HEK293 (cell line): ENCODE measurements at regions not wholly inside any gene's neighbourhood (a gene's known extent, or its start where the extent isn't known, plus 50 kb on each side); places are given as distances from the start of the nearest gene placed in this dataset.

Experiments used
- MZF1 ChIP-seq: fragments of 450-650 bp; formaldehyde crosslinking; IDR thresholded peaks from 2 replicates; pipeline ENCODE4 v1.5.1; 2017; ENCODE audit warnings: missing biosample characterization, missing genetic modification characterization, borderline replicate concordance
- SCRT2 ChIP-seq: fragments of 450-650 bp; formaldehyde crosslinking; IDR thresholded peaks from 2 replicates; pipeline ENCODE4 v1.5.1; 2016; ENCODE audit warnings: missing biosample characterization, missing genetic modification characterization
- YY1 ChIP-seq: fragments of 450-650 bp; formaldehyde crosslinking; IDR thresholded peaks from 2 replicates; pipeline ENCODE4 v1.5.1; 2018; ENCODE audit warnings: missing biosample characterization, missing genetic modification characterization
- ZBTB7A ChIP-seq: fragments of 450-650 bp; formaldehyde crosslinking; IDR thresholded peaks from 2 replicates; pipeline ENCODE4 v1.5.1; 2016; ENCODE audit warnings: low read depth, missing biosample characterization, missing genetic modification characterization
- ZNF138 ChIP-seq: fragments of 450-650 bp; formaldehyde crosslinking; IDR thresholded peaks from 2 replicates; pipeline ENCODE4 v1.5.1; 2016; ENCODE audit warnings: missing biosample characterization, missing genetic modification characterization, borderline replicate concordance
- ZNF341 ChIP-seq: fragments of 450-650 bp; formaldehyde crosslinking; IDR thresholded peaks from 2 replicates; pipeline ENCODE4; 2016; ENCODE audit warnings: low read depth, missing biosample characterization, missing genetic modification characterization
- TF ChIP-seq, protein P1 (sequence below): fragments of 450-650 bp; formaldehyde crosslinking; IDR thresholded peaks from 2 replicates; pipeline ENCODE4 v1.5.1; 2016; ENCODE audit warnings: missing biosample characterization, missing genetic modification characterization, borderline replicate concordance
- TF ChIP-seq, protein P2 (sequence below): fragments of 450-650 bp; formaldehyde crosslinking; IDR thresholded peaks from 2 replicates; pipeline ENCODE4 v1.5.1; 2016; ENCODE audit warnings: missing biosample characterization, missing genetic modification characterization, low read depth
- TF ChIP-seq, protein P3 (sequence below): fragments of 450-650 bp; formaldehyde crosslinking; IDR thresholded peaks from 2 replicates; pipeline ENCODE4 v1.5.1; 2016; ENCODE audit warnings: missing biosample characterization, missing genetic modification characterization
- TF ChIP-seq, protein P4 (sequence below): fragments of 450-650 bp; formaldehyde crosslinking; IDR thresholded peaks from 2 replicates; pipeline ENCODE4 v1.5.1; 2016; ENCODE audit warnings: missing biosample characterization, missing genetic modification characterization
- TF ChIP-seq, protein P5 (sequence below): fragments of 450-650 bp; formaldehyde crosslinking; IDR thresholded peaks from 2 replicates; pipeline ENCODE4 v1.5.1; 2016; ENCODE audit warnings: missing biosample characterization, missing genetic modification characterization

DNA sequence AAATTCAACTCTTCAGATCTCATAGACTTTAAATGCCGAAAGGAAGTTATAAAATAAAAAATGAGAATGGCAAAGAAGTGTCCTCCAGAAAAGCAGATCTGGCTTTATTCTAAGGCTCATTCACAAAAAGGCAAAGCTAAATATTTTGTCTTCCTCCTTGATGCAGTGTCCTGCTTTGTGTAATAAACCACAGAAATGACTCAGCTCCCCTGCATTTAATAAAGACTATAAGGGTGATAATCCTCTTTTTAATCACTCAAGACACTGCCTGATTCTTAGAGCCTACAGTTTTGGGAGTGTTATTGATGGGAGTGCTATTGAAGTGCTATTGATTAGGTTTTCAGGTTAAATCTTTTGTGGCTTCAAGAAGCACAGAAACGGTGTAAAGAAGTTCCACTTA, 482.0 kb downstream of the PCDH20 start:
- TF ChIP-seq ZBTB7A (tag by site-specific recombination) (no peak), MZF1 (tag by site-specific recombination) (no peak), SCRT2 (tag by site-specific recombination) (no peak), ZNF138 (tag by site-specific recombination) (no peak), YY1 (tag by site-specific recombination) (no peak), ZNF341 (tag by site-specific recombination) (no peak)
- TF ChIP-seq, protein P1, sequence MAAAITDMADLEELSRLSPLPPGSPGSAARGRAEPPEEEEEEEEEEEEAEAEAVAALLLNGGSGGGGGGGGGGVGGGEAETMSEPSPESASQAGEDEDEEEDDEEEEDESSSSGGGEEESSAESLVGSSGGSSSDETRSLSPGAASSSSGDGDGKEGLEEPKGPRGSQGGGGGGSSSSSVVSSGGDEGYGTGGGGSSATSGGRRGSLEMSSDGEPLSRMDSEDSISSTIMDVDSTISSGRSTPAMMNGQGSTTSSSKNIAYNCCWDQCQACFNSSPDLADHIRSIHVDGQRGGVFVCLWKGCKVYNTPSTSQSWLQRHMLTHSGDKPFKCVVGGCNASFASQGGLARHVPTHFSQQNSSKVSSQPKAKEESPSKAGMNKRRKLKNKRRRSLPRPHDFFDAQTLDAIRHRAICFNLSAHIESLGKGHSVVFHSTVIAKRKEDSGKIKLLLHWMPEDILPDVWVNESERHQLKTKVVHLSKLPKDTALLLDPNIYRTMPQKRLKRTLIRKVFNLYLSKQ (tag by site-specific recombination) = no peak
- TF ChIP-seq, protein P2, sequence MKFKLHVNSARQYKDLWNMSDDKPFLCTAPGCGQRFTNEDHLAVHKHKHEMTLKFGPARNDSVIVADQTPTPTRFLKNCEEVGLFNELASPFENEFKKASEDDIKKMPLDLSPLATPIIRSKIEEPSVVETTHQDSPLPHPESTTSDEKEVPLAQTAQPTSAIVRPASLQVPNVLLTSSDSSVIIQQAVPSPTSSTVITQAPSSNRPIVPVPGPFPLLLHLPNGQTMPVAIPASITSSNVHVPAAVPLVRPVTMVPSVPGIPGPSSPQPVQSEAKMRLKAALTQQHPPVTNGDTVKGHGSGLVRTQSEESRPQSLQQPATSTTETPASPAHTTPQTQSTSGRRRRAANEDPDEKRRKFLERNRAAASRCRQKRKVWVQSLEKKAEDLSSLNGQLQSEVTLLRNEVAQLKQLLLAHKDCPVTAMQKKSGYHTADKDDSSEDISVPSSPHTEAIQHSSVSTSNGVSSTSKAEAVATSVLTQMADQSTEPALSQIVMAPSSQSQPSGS (tag by site-specific recombination) = no peak
- TF ChIP-seq, protein P3, sequence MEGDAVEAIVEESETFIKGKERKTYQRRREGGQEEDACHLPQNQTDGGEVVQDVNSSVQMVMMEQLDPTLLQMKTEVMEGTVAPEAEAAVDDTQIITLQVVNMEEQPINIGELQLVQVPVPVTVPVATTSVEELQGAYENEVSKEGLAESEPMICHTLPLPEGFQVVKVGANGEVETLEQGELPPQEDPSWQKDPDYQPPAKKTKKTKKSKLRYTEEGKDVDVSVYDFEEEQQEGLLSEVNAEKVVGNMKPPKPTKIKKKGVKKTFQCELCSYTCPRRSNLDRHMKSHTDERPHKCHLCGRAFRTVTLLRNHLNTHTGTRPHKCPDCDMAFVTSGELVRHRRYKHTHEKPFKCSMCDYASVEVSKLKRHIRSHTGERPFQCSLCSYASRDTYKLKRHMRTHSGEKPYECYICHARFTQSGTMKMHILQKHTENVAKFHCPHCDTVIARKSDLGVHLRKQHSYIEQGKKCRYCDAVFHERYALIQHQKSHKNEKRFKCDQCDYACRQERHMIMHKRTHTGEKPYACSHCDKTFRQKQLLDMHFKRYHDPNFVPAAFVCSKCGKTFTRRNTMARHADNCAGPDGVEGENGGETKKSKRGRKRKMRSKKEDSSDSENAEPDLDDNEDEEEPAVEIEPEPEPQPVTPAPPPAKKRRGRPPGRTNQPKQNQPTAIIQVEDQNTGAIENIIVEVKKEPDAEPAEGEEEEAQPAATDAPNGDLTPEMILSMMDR (tag by site-specific recombination) = no peak
- TF ChIP-seq, protein P4, sequence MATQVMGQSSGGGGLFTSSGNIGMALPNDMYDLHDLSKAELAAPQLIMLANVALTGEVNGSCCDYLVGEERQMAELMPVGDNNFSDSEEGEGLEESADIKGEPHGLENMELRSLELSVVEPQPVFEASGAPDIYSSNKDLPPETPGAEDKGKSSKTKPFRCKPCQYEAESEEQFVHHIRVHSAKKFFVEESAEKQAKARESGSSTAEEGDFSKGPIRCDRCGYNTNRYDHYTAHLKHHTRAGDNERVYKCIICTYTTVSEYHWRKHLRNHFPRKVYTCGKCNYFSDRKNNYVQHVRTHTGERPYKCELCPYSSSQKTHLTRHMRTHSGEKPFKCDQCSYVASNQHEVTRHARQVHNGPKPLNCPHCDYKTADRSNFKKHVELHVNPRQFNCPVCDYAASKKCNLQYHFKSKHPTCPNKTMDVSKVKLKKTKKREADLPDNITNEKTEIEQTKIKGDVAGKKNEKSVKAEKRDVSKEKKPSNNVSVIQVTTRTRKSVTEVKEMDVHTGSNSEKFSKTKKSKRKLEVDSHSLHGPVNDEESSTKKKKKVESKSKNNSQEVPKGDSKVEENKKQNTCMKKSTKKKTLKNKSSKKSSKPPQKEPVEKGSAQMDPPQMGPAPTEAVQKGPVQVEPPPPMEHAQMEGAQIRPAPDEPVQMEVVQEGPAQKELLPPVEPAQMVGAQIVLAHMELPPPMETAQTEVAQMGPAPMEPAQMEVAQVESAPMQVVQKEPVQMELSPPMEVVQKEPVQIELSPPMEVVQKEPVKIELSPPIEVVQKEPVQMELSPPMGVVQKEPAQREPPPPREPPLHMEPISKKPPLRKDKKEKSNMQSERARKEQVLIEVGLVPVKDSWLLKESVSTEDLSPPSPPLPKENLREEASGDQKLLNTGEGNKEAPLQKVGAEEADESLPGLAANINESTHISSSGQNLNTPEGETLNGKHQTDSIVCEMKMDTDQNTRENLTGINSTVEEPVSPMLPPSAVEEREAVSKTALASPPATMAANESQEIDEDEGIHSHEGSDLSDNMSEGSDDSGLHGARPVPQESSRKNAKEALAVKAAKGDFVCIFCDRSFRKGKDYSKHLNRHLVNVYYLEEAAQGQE = no peak
- TF ChIP-seq, protein P5, sequence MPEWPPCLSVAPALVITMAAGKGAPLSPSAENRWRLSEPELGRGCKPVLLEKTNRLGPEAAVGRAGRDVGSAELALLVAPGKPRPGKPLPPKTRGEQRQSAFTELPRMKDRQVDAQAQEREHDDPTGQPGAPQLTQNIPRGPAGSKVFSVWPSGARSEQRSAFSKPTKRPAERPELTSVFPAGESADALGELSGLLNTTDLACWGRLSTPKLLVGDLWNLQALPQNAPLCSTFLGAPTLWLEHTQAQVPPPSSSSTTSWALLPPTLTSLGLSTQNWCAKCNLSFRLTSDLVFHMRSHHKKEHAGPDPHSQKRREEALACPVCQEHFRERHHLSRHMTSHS (tag by site-specific recombination) = no peak
